Ascending aorta (tissue), 2 donors: ENCODE measurements at regions not wholly inside any gene's neighbourhood (a gene's known extent, or its start where the extent isn't known, plus 50 kb on each side); places are given as distances from the start of the nearest gene placed in this dataset.
"Not testable (repeated sequence)": the region's sequence is repeated elsewhere in the genome, so short reads cannot be mapped to it uniquely, and the experiment has no call there.

Experiments used
- DNase-seq, 2 donors: peaks; one replicate each; pipeline ENCODE4 v3.0.0-alpha.2; 2019; ENCODE audit warnings: low spot score in 2 of 2
- H3K27ac ChIP-seq, 2 donors: fragments of 200-600 bp; sonication (generic); one replicate each; pipeline ENCODE4 v1.5.1; 2016 to 2017; ENCODE audit warnings: mild to moderate bottlenecking in 1 of 2
- H3K27me3 ChIP-seq: fragments of 200-600 bp; sonication (generic); one replicate; pipeline ENCODE4 v1.5.1; 2017
- H3K36me3 ChIP-seq, 2 donors: fragments of 200-600 bp; sonication (generic); one replicate each; pipeline ENCODE4 v1.5.1; 2016
- H3K4me1 ChIP-seq, 2 donors: fragments of 200-600 bp; sonication (generic); one replicate each; pipeline ENCODE4 v1.5.1; 2016 to 2017; ENCODE audit warnings: mild to moderate bottlenecking in 1 of 2
- H3K4me3 ChIP-seq, 2 donors: fragments of 200-600 bp; sonication (generic); one replicate each; pipeline ENCODE4 v1.5.1; 2016 to 2017; ENCODE audit warnings: mild to moderate bottlenecking in 1 of 2
- H3K9me3 ChIP-seq, 2 donors: fragments of 200-600 bp; sonication (generic); one replicate each; pipeline ENCODE4 v1.5.1; 2016
- intact Hi-C: fragments of 100-400 bp; cut with DNase I; formaldehyde crosslinking; loops from one replicate; pipeline ENCODE4 v1.15.1; 2023

DNA sequence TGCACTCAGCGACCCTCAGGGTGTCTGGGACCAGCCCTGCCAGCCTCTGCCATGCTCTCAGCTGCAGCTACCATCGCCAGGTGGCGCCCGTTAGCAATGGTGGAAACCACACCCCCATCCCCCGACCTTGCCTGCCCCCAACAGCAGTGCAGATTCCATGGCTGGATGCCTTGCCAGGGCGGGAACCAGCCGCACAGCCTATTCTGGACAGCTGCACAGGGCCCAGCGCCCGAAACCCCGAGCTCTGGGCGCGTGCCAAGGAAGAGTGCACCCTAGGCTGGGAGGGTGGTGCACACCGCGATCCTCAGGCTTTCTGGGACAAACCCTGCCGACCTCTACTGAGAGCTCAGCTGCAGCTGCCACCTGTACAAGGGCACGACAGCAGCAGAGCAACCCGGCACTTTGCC lies 88.1 kb downstream of the POTEG start:
- H3K27ac ChIP-seq, H3K4me3 ChIP-seq, H3K9me3 ChIP-seq, H3K36me3 ChIP-seq, intact Hi-C loops, H3K4me1 ChIP-seq, DNase-seq, H3K27me3 ChIP-seq: not testable (repeated sequence)

DNA sequence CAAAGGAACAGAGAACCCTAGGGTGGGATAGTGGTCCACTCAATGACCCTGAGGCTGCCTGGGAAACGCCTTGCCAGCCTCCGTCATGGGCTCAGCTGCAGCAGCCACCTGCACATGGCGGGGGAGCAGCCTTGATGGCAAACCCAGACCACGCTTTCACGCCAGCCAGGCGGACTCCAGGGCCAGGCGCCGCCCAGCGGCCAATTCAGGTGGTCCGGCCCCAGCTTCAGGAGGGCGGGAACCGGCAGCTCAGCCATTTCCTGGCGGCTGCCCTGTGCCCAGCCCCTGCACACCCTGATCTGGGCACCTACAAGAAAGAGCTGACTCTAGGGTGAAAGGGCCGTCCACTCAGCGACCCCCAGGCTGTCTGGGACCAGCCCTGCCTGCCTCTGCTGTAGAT lies 87.5 kb downstream of the POTEG start:
- H3K36me3 ChIP-seq, H3K4me3 ChIP-seq, H3K27ac ChIP-seq, H3K4me1 ChIP-seq, H3K9me3 ChIP-seq, DNase-seq, intact Hi-C loops, H3K27me3 ChIP-seq: not testable (repeated sequence)

DNA sequence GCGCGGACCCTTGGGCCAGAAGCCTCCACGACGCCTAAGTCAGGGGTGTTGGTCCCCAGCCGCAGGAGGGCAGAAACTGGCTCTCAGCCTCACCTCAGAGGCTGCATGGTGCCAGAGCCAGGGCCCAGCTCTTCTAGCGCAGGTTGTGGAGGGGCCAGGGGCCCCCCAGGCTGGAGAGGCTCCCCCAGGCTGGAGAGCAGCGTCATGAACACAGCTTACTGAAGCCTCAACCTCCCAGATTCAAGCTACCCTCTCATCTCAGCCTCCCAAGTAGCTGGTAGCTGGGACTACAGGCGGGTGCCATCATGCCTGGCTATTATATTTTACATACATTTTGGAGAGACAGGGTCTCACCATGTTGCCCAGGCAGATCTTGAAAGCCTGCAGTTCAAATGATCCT lies 87.0 kb downstream of the POTEG start:
- H3K4me1 ChIP-seq, H3K27me3 ChIP-seq, DNase-seq, H3K36me3 ChIP-seq, intact Hi-C loops, H3K27ac ChIP-seq, H3K9me3 ChIP-seq, H3K4me3 ChIP-seq: not testable (repeated sequence)
